GM21381 (cell line): ENCODE measurements at regions not wholly inside any gene's neighbourhood (a gene's known extent, or its start where the extent isn't known, plus 50 kb on each side); places are given as distances from the start of the nearest gene placed in this dataset.
"Not testable (repeated sequence)": the region's sequence is repeated elsewhere in the genome, so short reads cannot be mapped to it uniquely, and the experiment has no call there.

Source experiments
- ATAC-seq: cut with Tn5 transposase; IDR thresholded peaks from one replicate; pipeline ENCODE4 v1.9.1; 2021; ENCODE audit warnings: mild to moderate bottlenecking, moderate library complexity; ENCODE audit not compliant: unreplicated experiment

DNA sequence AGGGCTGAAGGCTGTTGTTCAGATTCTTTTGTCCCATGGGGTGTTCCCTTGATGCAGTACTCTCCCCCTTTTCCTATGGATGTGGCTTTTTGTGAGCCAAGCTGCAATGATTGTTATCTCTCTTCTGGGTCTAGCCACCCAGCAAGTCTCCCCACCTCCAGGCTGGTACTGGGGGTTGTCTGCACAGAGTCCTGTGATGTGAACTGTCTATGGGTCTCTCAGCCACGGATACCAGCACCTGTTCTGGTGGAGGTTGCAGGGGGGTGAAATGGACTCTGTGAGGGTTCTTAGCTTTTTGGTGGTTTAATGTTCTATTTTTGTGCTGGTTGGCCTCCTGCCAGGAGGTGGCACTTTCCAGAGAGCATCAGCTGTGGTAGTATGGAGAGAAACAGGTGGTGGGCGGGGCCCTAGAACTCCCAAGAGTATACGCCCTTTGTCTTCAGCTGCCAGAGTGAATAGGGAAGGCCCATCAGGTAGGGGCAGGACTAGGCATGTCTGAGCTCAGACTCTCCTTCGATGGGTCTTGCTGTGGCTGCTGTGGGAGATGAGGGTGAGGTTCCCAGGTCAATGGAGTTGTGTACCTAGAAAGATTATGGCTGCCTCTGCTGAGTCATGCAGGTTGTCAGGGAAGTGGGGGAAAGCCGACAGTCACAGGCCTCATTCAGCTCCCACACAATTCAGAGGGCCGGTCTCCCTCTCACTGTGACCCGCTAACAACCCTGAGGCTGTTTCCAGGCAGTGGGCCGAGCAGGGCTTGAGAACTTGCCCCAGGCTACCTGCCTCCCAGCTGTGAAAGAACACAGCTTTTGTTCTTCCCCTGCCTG lies 87.4 kb downstream of the DLEU7 start:
- ATAC-seq, result not testable (repeated sequence)

DNA sequence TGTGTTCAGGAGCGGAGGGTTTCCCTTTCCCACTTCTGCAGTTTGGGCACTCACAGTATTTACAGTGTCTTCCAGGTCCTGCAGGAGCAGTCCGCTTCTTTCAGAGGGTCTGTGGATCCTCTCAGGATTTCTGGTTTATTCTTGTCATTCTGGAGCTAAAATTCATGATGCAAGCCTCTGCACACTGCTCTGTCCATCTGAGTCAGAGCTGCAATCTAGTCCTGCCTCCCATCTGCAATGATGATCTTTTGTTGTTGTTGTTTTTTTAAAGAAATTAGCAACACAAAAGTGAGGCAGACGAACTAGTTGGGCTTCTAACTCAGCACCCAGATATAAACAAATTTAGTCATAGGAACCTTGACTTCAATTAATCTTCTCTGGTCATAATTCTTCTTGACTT lies 86.5 kb downstream of the DLEU7 start:
- no peak for ATAC-seq

GRCh38 chr13:50758796-50759195 lies 84.7 kb downstream of the DLEU7 start:
- no peak for ATAC-seq

GRCh38 chr13:50760751-50761150 lies 82.7 kb downstream of the DLEU7 start:
- no peak for ATAC-seq

- ATAC-seq, result no peak
Observed at GRCh38 chr13:50761406-50761805, 82.1 kb downstream of the DLEU7 start.

GRCh38 chr13:50762969-50763567 lies 80.4 kb downstream of the DLEU7 start:
- ATAC-seq, result no peak

DNA sequence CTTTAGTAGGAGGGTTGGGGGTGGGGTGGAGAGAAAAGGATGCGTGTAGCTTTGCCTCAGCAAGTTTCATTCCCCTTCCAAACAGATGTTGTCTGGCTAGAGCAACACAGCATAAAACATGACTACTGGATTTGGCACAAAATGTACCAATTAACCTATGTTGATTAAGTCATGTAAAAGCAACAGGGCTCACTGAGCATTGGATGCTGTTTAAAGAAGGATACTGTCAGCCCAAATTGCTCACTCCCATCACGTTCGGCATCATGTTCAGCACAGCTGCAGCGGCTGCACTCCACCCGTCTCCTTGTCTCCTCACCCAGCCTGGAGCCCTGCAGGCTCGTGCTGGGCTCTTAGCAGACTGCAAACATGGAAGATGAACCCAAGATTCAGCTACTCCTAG lies 77.5 kb downstream of the DLEU7 start:
- ATAC-seq, result no peak

- no peak for ATAC-seq
Observed at GRCh38 chr13:50766695-50767094, 76.8 kb downstream of the DLEU7 start.

DNA sequence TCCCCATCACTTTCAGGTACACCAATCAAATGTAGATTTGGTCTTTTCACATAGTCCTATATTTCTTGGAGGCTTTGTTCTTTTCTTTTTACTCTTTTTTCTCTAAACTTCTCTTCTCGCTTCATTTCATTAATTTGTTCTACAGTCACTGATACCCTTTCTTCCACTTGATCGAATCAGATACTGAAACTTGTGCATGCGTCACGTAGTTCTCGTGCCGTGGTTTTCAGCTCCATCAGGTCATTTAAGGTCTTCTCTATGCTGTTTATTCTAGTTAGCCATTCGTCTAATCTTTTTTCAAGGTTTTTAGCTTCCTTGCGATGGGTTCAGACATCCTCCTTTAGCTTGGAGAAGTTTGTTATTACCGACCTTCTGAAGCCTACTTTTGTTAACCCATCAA lies 70.6 kb downstream of the DLEU7 start:
- not testable (repeated sequence) for ATAC-seq
